ENCODE measurements at regions not wholly inside any gene's neighbourhood (a gene's known extent, or its start where the extent isn't known, plus 50 kb on each side); places are given as distances from the start of the nearest gene placed in this dataset.

- Histone ChIP-seq H3K9ac (ENCODE audit: low read length) (no peak overlapping the region), H3K79me2 (ENCODE audit: insufficient read depth, low read length) (no peaks in the 10 kb centered on the region), H3K27me3 (ENCODE audit: insufficient read depth, low read length) (no peaks in the 10 kb centered on the region), H3K4me1 (ENCODE audit: control insufficient read depth in 1 of 2, insufficient read depth in 2 of 2, low read length in 2 of 2) (no peaks in the 10 kb centered on the region), H3K27ac (ENCODE audit: low read depth, low read length) (no peak overlapping the region), H4K20me1 (ENCODE audit: insufficient read depth) (no peaks in the 10 kb centered on the region), H3K9me2 (ENCODE audit: insufficient read depth) (no peaks in the 10 kb centered on the region), H3K4me3 (replicated peaks in 1 of 2; ENCODE audit: low read depth in 1 of 2, low read length in 2 of 2) (no peak overlapping the region), H2AFZ (ENCODE audit: low read depth, low read length, poor library complexity, severe bottlenecking) (no peak overlapping the region), H3K36me3 (ENCODE audit: control insufficient read depth in 1 of 2, insufficient read depth in 2 of 2, low read length in 2 of 2) (no peaks in the 10 kb centered on the region), H3K4me2 (ENCODE audit: low read length) (no peak overlapping the region), H3K9me3 (ENCODE audit: control insufficient read depth in 1 of 2, insufficient read depth in 1 of 2, low read depth in 1 of 2, low read length in 2 of 2) (peaks cover 0 to 9% of the 10 kb centered on the region in 2 experiments; a peak in 1 of 4 replicates)
- CTCF ChIA-PET, result no interaction called here
- BruUV-seq (replicated peaks), result no TSS peak
- RAD21 ChIA-PET (ENCODE audit: low non-redundant PET in 1 of 2, low total read pairs in 2 of 2, uncharacterized antibody in 2 of 2, unreplicated experiment in 2 of 2), result no interaction called here
- ATAC-seq, result no peak
- POLR2A ChIA-PET, result no interaction called here
- intact Hi-C loops (cut with micrococcal nuclease), result no loop called here
- TF ChIP-seq ZBTB33 (IDR thresholded peaks at IDR 0.05; ENCODE audit: extremely low read depth, insufficient replicate concordance, low read length) (no peak), TCF7L2 (IDR thresholded peaks at IDR 0.05; ENCODE audit: borderline replicate concordance, extremely low read depth, insufficient read depth, insufficient read length) (no peak), EZH2 (IDR thresholded peaks at IDR 0.05) (no peak), EZH2phosphoT487 (IDR thresholded peaks at IDR 0.05; ENCODE audit: borderline replicate concordance) (no peak)
- TF ChIP-seq, protein P1, sequence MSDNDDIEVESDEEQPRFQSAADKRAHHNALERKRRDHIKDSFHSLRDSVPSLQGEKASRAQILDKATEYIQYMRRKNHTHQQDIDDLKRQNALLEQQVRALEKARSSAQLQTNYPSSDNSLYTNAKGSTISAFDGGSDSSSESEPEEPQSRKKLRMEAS (IDR thresholded peaks at IDR 0.05), result no peak
- no peak for DNase-seq (ENCODE audit: low read depth, low spot score)
Observed at GRCh38 chr11:26942356-26942755, 51.6 kb upstream of the FIBIN start.

- Histone ChIP-seq H3K4me3 (replicated peaks in 1 of 2; ENCODE audit: low read depth in 1 of 2, low read length in 2 of 2) (no peak overlapping the region), H3K27ac (ENCODE audit: low read depth, low read length) (no peak overlapping the region), H3K79me2 (ENCODE audit: insufficient read depth, low read length) (no peaks in the 10 kb centered on the region), H3K9ac (ENCODE audit: low read length) (no peak overlapping the region), H3K36me3 (ENCODE audit: control insufficient read depth in 1 of 2, insufficient read depth in 2 of 2, low read length in 2 of 2) (no peaks in the 10 kb centered on the region), H2AFZ (ENCODE audit: low read depth, low read length, poor library complexity, severe bottlenecking) (no peak overlapping the region), H3K9me3 (ENCODE audit: control insufficient read depth in 1 of 2, insufficient read depth in 1 of 2, low read depth in 1 of 2, low read length in 2 of 2) (0 out of 4 replicates have a peak, but pooled peaks cover 0 to 5% of the 10 kb centered on the region in 2 experiments), H3K4me2 (ENCODE audit: low read length) (no peak overlapping the region), H3K4me1 (ENCODE audit: control insufficient read depth in 1 of 2, insufficient read depth in 2 of 2, low read length in 2 of 2) (no peaks in the 10 kb centered on the region), H4K20me1 (ENCODE audit: insufficient read depth) (no peaks in the 10 kb centered on the region), H3K27me3 (ENCODE audit: insufficient read depth, low read length) (no peaks in the 10 kb centered on the region), H3K9me2 (ENCODE audit: insufficient read depth) (no peaks in the 10 kb centered on the region)
- no peak for DNase-seq (ENCODE audit: low read depth, low spot score)
- POLR2A ChIA-PET, result no interaction called here
- intact Hi-C loops (cut with micrococcal nuclease), result no loop called here
- CTCF ChIA-PET, result no interaction called here
- BruUV-seq (replicated peaks), result no TSS peak
- RAD21 ChIA-PET (ENCODE audit: low non-redundant PET in 1 of 2, low total read pairs in 2 of 2, uncharacterized antibody in 2 of 2, unreplicated experiment in 2 of 2), result no interaction called here
- ATAC-seq, result no peak
- TF ChIP-seq ELF1 (IDR thresholded peaks at IDR 0.05; ENCODE audit: borderline replicate concordance, low read depth), result no peak
- TF ChIP-seq, protein P2, sequence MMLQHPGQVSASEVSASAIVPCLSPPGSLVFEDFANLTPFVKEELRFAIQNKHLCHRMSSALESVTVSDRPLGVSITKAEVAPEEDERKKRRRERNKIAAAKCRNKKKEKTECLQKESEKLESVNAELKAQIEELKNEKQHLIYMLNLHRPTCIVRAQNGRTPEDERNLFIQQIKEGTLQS (IDR thresholded peaks at IDR 0.05), result no peak
- no peak for TF ChIP-seq SIN3A (IDR thresholded peaks at IDR 0.05; ENCODE audit: low read depth)
- no peak for TF ChIP-seq SRF (IDR thresholded peaks at IDR 0.05; ENCODE audit: low read depth)
- no peak for TF ChIP-seq EZH2phosphoT487 (IDR thresholded peaks at IDR 0.05; ENCODE audit: borderline replicate concordance)
- TF ChIP-seq YY1 (IDR thresholded peaks at IDR 0.05; ENCODE audit: extremely low read depth, insufficient replicate concordance, low read depth, low read length), result no peak
- no peak for TF ChIP-seq FOSL1 (IDR thresholded peaks at IDR 0.05; ENCODE audit: low read depth)
- no peak for TF ChIP-seq REST (IDR thresholded peaks at IDR 0.05; ENCODE audit: low read depth)
- no peak for TF ChIP-seq SP1 (IDR thresholded peaks at IDR 0.05; ENCODE audit: low read depth)
- TF ChIP-seq CEBPB (IDR thresholded peaks at IDR 0.05; ENCODE audit: low read depth), result no peak
- TF ChIP-seq, protein P1 (IDR thresholded peaks at IDR 0.05), result no peak
- no peak for TF ChIP-seq POLR2AphosphoS5 (IDR thresholded peaks at IDR 0.05; ENCODE audit: low read depth, low read length)
Observed at GRCh38 chr11:26943636-26944035, 50.3 kb upstream of the FIBIN start.

All from HCT116 (cell line).